Endothelial cell of umbilical vein (primary cell): ENCODE measurements at regions not wholly inside any gene's neighbourhood (a gene's known extent, or its start where the extent isn't known, plus 50 kb on each side); places are given as distances from the start of the nearest gene placed in this dataset.

Source experiments
- BruUV-seq: library from RNA; stranded (reverse); fragments of 400-500 nt; replicated peaks from 2 replicates; lab custom pipeline; 2021; lab: Mats Ljungman, UMichigan
- CTCF ChIA-PET: fragments of 300-600, 350-600 bp; sonication (Branson Sonifier 250); formaldehyde crosslinking; loops from one replicate; lab custom pipeline; 2021; ENCODE audit warnings: antibody characterized with exemption, inconsistent platforms; lab: Charles Lee
- POLR2A ChIA-PET: fragments of 300-600, 350-600 bp; sonication (Branson Sonifier 250); formaldehyde crosslinking; loops from one replicate; lab custom pipeline; 2021; ENCODE audit warnings: antibody characterized with exemption, inconsistent platforms; lab: Charles Lee
- DNase-seq: peaks from one replicate; pipeline ENCODE4 v3.0.0-alpha.2; 2011; ENCODE audit warnings: low read depth, low spot score
- FAIRE-seq: peaks from 2 replicates; lab custom pipeline; 2011; peaks lifted over from hg19 to GRCh38; lab: Jason Lieb, UNC
- H2AFZ ChIP-seq: 2 replicates; pipeline ENCODE4 v1.6.0; 2012; ENCODE audit warnings: low read depth, low read length, control low read depth, inconsistent platforms
- H3K27ac ChIP-seq: 2 replicates; pipeline ENCODE4 v1.5.1; 2011; ENCODE audit warnings: low read depth, mild to moderate bottlenecking, control low read depth, low read length, moderate library complexity; ENCODE audit not compliant: insufficient read depth
- H3K27me3 ChIP-seq, 2 experiments: 2 replicates each; pipeline versions ENCODE4 v1.6.0 to v1.6.1; 2011; ENCODE audit warnings: low read length in 2 of 2, mixed read lengths in 1 of 2; ENCODE audit not compliant: control insufficient read depth in 2 of 2, insufficient read depth in 2 of 2
- H3K36me3 ChIP-seq, 2 experiments: 2 replicates in 1 of 2; 3 replicates in 1 of 2; pipeline ENCODE4 v1.5.1; 2011; ENCODE audit warnings: low read length in 2 of 2, mild to moderate bottlenecking in 1 of 2, moderate library complexity in 1 of 2; ENCODE audit not compliant: control insufficient read depth in 2 of 2, insufficient read depth in 2 of 2; ENCODE audit errors: extremely low read depth in 1 of 2
- H3K4me1 ChIP-seq: 3 replicates; pipeline ENCODE4 v1.5.1; 2011; ENCODE audit warnings: mild to moderate bottlenecking, low read length; ENCODE audit not compliant: control insufficient read depth, insufficient read depth; ENCODE audit errors: extremely low read depth
- H3K4me2 ChIP-seq: 2 replicates; pipeline ENCODE4 v1.6.1; 2011; ENCODE audit warnings: low read length, control low read depth, mixed read lengths; ENCODE audit not compliant: insufficient read depth
- H3K4me3 ChIP-seq, 3 experiments: fragments of 200-600 bp in 1 of 3; sonication (generic), shearing (Covaris generic) in 1 of 3; replicated peaks in 1 of 3; 2 replicates each; pipeline ENCODE4 v1.5.1; 2011 to 2016; ENCODE audit warnings: control low read depth in 3 of 3, low read length in 3 of 3, mild to moderate bottlenecking in 2 of 3, inconsistent platforms in 1 of 3, low read depth in 1 of 3, moderate library complexity in 1 of 3; ENCODE audit not compliant: insufficient read depth in 1 of 3
- H3K79me2 ChIP-seq: 2 replicates; pipeline ENCODE4 v1.6.0; 2012; ENCODE audit warnings: low read length, inconsistent platforms; ENCODE audit not compliant: control insufficient read depth, insufficient read depth
- H3K9ac ChIP-seq: replicated peaks from 2 replicates; pipeline ENCODE3; 2011; ENCODE audit warnings: low read length, control low read depth; ENCODE audit not compliant: insufficient read depth; ENCODE audit errors: extremely low read depth
- H3K9me1 ChIP-seq: replicated peaks from 3 replicates; pipeline ENCODE4 v1.6.0; 2011; ENCODE audit warnings: mild to moderate bottlenecking, low read length; ENCODE audit not compliant: control insufficient read depth, insufficient read depth; ENCODE audit errors: extremely low read depth
- H3K9me3 ChIP-seq: replicated peaks from 2 replicates; pipeline ENCODE4 v1.5.1; 2012; ENCODE audit warnings: low read length, inconsistent platforms; ENCODE audit not compliant: control insufficient read depth, insufficient read depth
- H4K20me1 ChIP-seq: replicated peaks from 2 replicates; pipeline ENCODE3; 2011; ENCODE audit warnings: mild to moderate bottlenecking, low read length; ENCODE audit not compliant: control insufficient read depth, insufficient read depth; ENCODE audit errors: extremely low read depth
- EZH2 ChIP-seq: IDR thresholded peaks from 2 replicates; pipeline ENCODE4 v1.6.1; 2012; ENCODE audit warnings: borderline replicate concordance, low read depth, mild to moderate bottlenecking, moderate library complexity, low read length, inconsistent platforms; ENCODE audit not compliant: severe bottlenecking
- FOS ChIP-seq: IDR thresholded peaks from 2 replicates; pipeline ENCODE4 v1.6.1; 2011; ENCODE audit warnings: mild to moderate bottlenecking, low read length, moderate library complexity, borderline replicate concordance; ENCODE audit not compliant: insufficient read depth
- GATA2 ChIP-seq: IDR thresholded peaks from 2 replicates; pipeline ENCODE4 v1.7.0; 2011; ENCODE audit warnings: low read depth, mild to moderate bottlenecking, moderate library complexity, mixed read lengths, low read length; ENCODE audit not compliant: insufficient read length, insufficient read depth
- JUN ChIP-seq: IDR thresholded peaks from 2 replicates; pipeline ENCODE4 v1.6.1; 2011; ENCODE audit warnings: borderline replicate concordance, low read depth; ENCODE audit not compliant: insufficient read length, insufficient read depth
- MAX ChIP-seq: IDR thresholded peaks from 2 replicates; pipeline ENCODE4 v1.6.1; 2011; ENCODE audit not compliant: insufficient read depth, insufficient read length
- MYC ChIP-seq: IDR thresholded peaks from one replicate; pipeline ENCODE4 v1.6.1; 2011; ENCODE audit warnings: mild to moderate bottlenecking, low read depth, low read length
- POLR2A ChIP-seq: IDR thresholded peaks from 2 replicates; pipeline ENCODE4 v1.6.1; 2012; ENCODE audit warnings: low read depth, mild to moderate bottlenecking, control low read depth, low read length
- POLR2AphosphoS5 ChIP-seq: IDR thresholded peaks from 2 replicates; pipeline ENCODE4 v1.6.1; 2012; ENCODE audit warnings: low read depth, mild to moderate bottlenecking, control low read depth, low read length, moderate library complexity; ENCODE audit not compliant: insufficient read depth
- dilution Hi-C: fragments of 300-500 bp; cut with MboI; formaldehyde crosslinking; loops from one replicate; pipeline ENCODE4 v1.15.0; 2019; ENCODE audit warnings: low sequenced_read_pairs; ENCODE audit not compliant: extremely low pct_ligation_motif_present
- intact Hi-C: fragments of 100-400 bp; cut with micrococcal nuclease; formaldehyde crosslinking; loops from one replicate; pipeline ENCODE4 v1.10.0; 2022
- TF ChIP-seq, protein P1 (sequence below), 2 donors: IDR thresholded peaks; 1 replicate in 1 of 2; 2 replicates in 1 of 2; pipeline ENCODE4 v1.5.1; 2011; ENCODE audit warnings: low read length in 2 of 2, mild to moderate bottlenecking in 2 of 2, moderate library complexity in 2 of 2, control low read depth in 1 of 2, inconsistent platforms in 1 of 2, low read depth in 1 of 2; ENCODE audit not compliant: insufficient read depth in 1 of 2; ENCODE audit errors: extremely low read depth in 1 of 2

GRCh38 chr1:58231204-58231603, 315.3 kb downstream of the OMA1 start:
- Histone ChIP-seq H3K4me1 (no peaks in the 10 kb centered on the region), H4K20me1 (no peaks in the 10 kb centered on the region), H3K79me2 (no peaks in the 10 kb centered on the region), H2AFZ (no peak overlapping the region), H3K9me1 (no peaks in the 10 kb centered on the region), H3K27me3 (no peaks in the 10 kb centered on the region), H3K4me2 (no peak overlapping the region), H3K27ac (no peak overlapping the region), H3K9ac (no peak overlapping the region), H3K36me3 (no peaks in the 10 kb centered on the region), H3K4me3 (no peak overlapping the region), H3K9me3 (no peaks in the 10 kb centered on the region)
- dilution Hi-C loops: no loop called here
- DNase-seq: no peak
- TF ChIP-seq POLR2AphosphoS5: no peak
- no peak for TF ChIP-seq POLR2A
- no peak for TF ChIP-seq FOS
- no peak for TF ChIP-seq GATA2
- no peak for TF ChIP-seq EZH2
- no peak for TF ChIP-seq MYC
- TF ChIP-seq JUN: no peak
- TF ChIP-seq, protein P1, sequence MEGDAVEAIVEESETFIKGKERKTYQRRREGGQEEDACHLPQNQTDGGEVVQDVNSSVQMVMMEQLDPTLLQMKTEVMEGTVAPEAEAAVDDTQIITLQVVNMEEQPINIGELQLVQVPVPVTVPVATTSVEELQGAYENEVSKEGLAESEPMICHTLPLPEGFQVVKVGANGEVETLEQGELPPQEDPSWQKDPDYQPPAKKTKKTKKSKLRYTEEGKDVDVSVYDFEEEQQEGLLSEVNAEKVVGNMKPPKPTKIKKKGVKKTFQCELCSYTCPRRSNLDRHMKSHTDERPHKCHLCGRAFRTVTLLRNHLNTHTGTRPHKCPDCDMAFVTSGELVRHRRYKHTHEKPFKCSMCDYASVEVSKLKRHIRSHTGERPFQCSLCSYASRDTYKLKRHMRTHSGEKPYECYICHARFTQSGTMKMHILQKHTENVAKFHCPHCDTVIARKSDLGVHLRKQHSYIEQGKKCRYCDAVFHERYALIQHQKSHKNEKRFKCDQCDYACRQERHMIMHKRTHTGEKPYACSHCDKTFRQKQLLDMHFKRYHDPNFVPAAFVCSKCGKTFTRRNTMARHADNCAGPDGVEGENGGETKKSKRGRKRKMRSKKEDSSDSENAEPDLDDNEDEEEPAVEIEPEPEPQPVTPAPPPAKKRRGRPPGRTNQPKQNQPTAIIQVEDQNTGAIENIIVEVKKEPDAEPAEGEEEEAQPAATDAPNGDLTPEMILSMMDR (IDR thresholded peaks at IDR 0.05; ENCODE audit: extremely low read depth in 1 of 2, insufficient read depth in 1 of 2, low read depth in 1 of 2, low read length in 2 of 2): no peak
- no peak for TF ChIP-seq MAX
- intact Hi-C loops: no loop called here
- no peak for FAIRE-seq
- BruUV-seq: no TSS peak
- ChIA-PET CTCF (no interaction called here), POLR2A (no interaction called here)
